ENCODE measurements at regions not wholly inside any gene's neighbourhood (a gene's known extent, or its start where the extent isn't known, plus 50 kb on each side); places are given as distances from the start of the nearest gene placed in this dataset.

GRCh38 chr19:46943150-46943946 lies 76.3 kb upstream of the NPAS1 start:
- DNase-seq (ENCODE audit: extremely low read depth, low read depth), result no peak
- no peak for TF ChIP-seq CTCF (IDR thresholded peaks at IDR 0.05; ENCODE audit: low read depth, low read length, missing control alignments)
- no peak overlapping the region for H3K4me3 ChIP-seq (replicated peaks; ENCODE audit: low read depth, low read length)

- TF ChIP-seq CTCF (IDR thresholded peaks at IDR 0.05; ENCODE audit: low read depth, low read length, missing control alignments), result no peak
- no peak for DNase-seq (ENCODE audit: extremely low read depth, low read depth)
- H3K4me3 ChIP-seq (replicated peaks; ENCODE audit: low read depth, low read length), result no peak overlapping the region
Measured at GRCh38 chr19:46944123-46944748, 75.4 kb upstream of the NPAS1 start.

- DNase-seq (ENCODE audit: extremely low read depth, low read depth), result no peak
- peak overlapping the region; percentile 8; the same call in 1 of the 2 replicates for H3K4me3 ChIP-seq (replicated peaks; ENCODE audit: low read depth, low read length)
- no peak for TF ChIP-seq CTCF (IDR thresholded peaks at IDR 0.05; ENCODE audit: low read depth, low read length, missing control alignments)
Measured at GRCh38 chr19:46944918-46945628, 74.6 kb upstream of the NPAS1 start.

- no peak overlapping the region for H3K4me3 ChIP-seq (replicated peaks; ENCODE audit: low read depth, low read length)
- TF ChIP-seq CTCF (IDR thresholded peaks at IDR 0.05; ENCODE audit: low read depth, low read length, missing control alignments), result no peak
- no peak for DNase-seq (ENCODE audit: extremely low read depth, low read depth)
Measured at GRCh38 chr19:46945694-46946489, 73.7 kb upstream of the NPAS1 start.

- no peak for TF ChIP-seq CTCF (IDR thresholded peaks at IDR 0.05; ENCODE audit: low read depth, low read length, missing control alignments)
- DNase-seq (ENCODE audit: extremely low read depth, low read depth), result no peak
- no peak overlapping the region for H3K4me3 ChIP-seq (replicated peaks; ENCODE audit: low read depth, low read length)
Measured at GRCh38 chr19:46946611-46947238, 72.9 kb upstream of the NPAS1 start.

- no peak for TF ChIP-seq CTCF (IDR thresholded peaks at IDR 0.05; ENCODE audit: low read depth, low read length, missing control alignments)
- no peak for DNase-seq (ENCODE audit: extremely low read depth, low read depth)
- no peak overlapping the region for H3K4me3 ChIP-seq (replicated peaks; ENCODE audit: low read depth, low read length)
Measured at GRCh38 chr19:46947866-46948265, 71.8 kb upstream of the NPAS1 start.
